ENCODE measurements at regions not wholly inside any gene's neighbourhood (a gene's known extent, or its start where the extent isn't known, plus 50 kb on each side); places are given as distances from the start of the nearest gene placed in this dataset.

- intact Hi-C loops (cut with DNase I) = no loop called here
- Histone ChIP-seq H3K4me1 (ENCODE audit: control insufficient read depth in 2 of 3, insufficient read depth in 2 of 3, low read depth in 1 of 3, low read length in 3 of 3) (peaks cover 2 to 16% (median 7%) of the 10 kb centered on the region in 3 donors), H3K9ac (ENCODE audit: low read length in 3 of 3) (peak overlapping the region in 1 of 3 donors; percentile 7), H3K36me3 (ENCODE audit: control insufficient read depth in 2 of 3, insufficient read depth in 3 of 3, low read length in 3 of 3) (no peaks in the 10 kb centered on the region), H3K27ac (ENCODE audit: low read depth in 2 of 2, low read length in 2 of 2) (peak overlapping the region; percentile 66 to 69), H3K27me3 (ENCODE audit: control insufficient read depth, insufficient read depth, low read length) (no peaks in the 10 kb centered on the region), H3K4me3 (ENCODE audit: low read length in 3 of 3) (peak overlapping the region in 1 of 3 donors; percentile 35), H3K9me3 (ENCODE audit: control insufficient read depth in 2 of 3, insufficient read depth in 1 of 3, low read length in 3 of 3) (no peaks in the 10 kb centered on the region)
- FAIRE-seq (no peak), DNase-seq (peak in 3 of 5 donors; percentile 27 to 56 (median 32))
- TF ChIP-seq, protein P1, sequence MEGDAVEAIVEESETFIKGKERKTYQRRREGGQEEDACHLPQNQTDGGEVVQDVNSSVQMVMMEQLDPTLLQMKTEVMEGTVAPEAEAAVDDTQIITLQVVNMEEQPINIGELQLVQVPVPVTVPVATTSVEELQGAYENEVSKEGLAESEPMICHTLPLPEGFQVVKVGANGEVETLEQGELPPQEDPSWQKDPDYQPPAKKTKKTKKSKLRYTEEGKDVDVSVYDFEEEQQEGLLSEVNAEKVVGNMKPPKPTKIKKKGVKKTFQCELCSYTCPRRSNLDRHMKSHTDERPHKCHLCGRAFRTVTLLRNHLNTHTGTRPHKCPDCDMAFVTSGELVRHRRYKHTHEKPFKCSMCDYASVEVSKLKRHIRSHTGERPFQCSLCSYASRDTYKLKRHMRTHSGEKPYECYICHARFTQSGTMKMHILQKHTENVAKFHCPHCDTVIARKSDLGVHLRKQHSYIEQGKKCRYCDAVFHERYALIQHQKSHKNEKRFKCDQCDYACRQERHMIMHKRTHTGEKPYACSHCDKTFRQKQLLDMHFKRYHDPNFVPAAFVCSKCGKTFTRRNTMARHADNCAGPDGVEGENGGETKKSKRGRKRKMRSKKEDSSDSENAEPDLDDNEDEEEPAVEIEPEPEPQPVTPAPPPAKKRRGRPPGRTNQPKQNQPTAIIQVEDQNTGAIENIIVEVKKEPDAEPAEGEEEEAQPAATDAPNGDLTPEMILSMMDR (IDR thresholded peaks at IDR 0.05; ENCODE audit: borderline replicate concordance, extremely low read depth, insufficient read depth) = no peak
These were observed 263.9 kb downstream of the MZT1 start for GRCh38 chr13:72463561-72463960.

DNA sequence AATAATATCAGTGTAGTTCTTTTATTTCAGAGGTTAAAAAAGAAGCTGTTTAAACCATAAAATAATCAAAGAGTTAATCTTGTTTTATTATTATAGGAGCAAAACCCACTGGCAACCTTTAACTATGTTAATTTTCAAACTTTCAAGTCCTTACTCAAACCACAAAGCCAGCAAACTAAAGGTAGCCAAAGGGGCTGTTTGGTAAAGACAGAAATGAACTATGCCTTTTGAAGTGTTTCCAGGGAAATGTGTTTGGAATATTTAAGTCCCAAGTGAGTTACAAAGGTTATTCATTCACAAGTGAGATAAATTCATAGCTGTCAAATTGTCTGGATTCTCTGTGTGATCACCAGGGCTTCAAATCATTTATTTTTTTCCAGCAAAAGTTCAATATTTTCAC lies 264.7 kb downstream of the MZT1 start:
- Histone ChIP-seq H3K9me3 (ENCODE audit: control insufficient read depth in 2 of 3, insufficient read depth in 1 of 3, low read length in 3 of 3) (no peaks in the 10 kb centered on the region), H3K27ac (ENCODE audit: low read depth in 2 of 2, low read length in 2 of 2) (peak overlapping the region in 1 of 2 donors; percentile 58), H3K4me1 (ENCODE audit: control insufficient read depth in 2 of 3, insufficient read depth in 2 of 3, low read depth in 1 of 3, low read length in 3 of 3) (peaks cover 3 to 19% (median 8%) of the 10 kb centered on the region in 3 donors), H3K4me3 (ENCODE audit: low read length in 3 of 3) (no peak overlapping the region), H3K9ac (ENCODE audit: low read length in 3 of 3) (no peak overlapping the region), H3K36me3 (ENCODE audit: control insufficient read depth in 2 of 3, insufficient read depth in 3 of 3, low read length in 3 of 3) (no peaks in the 10 kb centered on the region), H3K27me3 (ENCODE audit: control insufficient read depth, insufficient read depth, low read length) (no peaks in the 10 kb centered on the region)
- intact Hi-C loops (cut with DNase I) = no loop called here
- FAIRE-seq (peak; percentile 75), DNase-seq (peak in 2 of 5 donors; percentile 24 to 33)
- TF ChIP-seq, protein P1 (IDR thresholded peaks at IDR 0.05; ENCODE audit: borderline replicate concordance, extremely low read depth, insufficient read depth) = no peak

- FAIRE-seq = no peak
These were observed 265.3 kb downstream of the MZT1 start for GRCh38 chr13:72462166-72462565.

More at GRCh38 chr13:72462166-72462565, 265.3 kb downstream of the MZT1 start:
- H3K4me3 ChIP-seq (ENCODE audit: low read length in 3 of 3) = no peak overlapping the region
- peaks cover 3 to 19% (median 6%) of the 10 kb centered on the region in 3 donors for H3K4me1 ChIP-seq (ENCODE audit: control insufficient read depth in 2 of 3, insufficient read depth in 2 of 3, low read depth in 1 of 3, low read length in 3 of 3)
- TF ChIP-seq, protein P1 (IDR thresholded peaks at IDR 0.05; ENCODE audit: borderline replicate concordance, extremely low read depth, insufficient read depth) = no peak
- H3K36me3 ChIP-seq (ENCODE audit: control insufficient read depth in 2 of 3, insufficient read depth in 3 of 3, low read length in 3 of 3) = no peaks in the 10 kb centered on the region
- H3K9me3 ChIP-seq (ENCODE audit: control insufficient read depth in 2 of 3, insufficient read depth in 1 of 3, low read length in 3 of 3) = no peaks in the 10 kb centered on the region
- no peaks in the 10 kb centered on the region for H3K27me3 ChIP-seq (ENCODE audit: control insufficient read depth, insufficient read depth, low read length)
- DNase-seq = no peak
- H3K27ac ChIP-seq (ENCODE audit: low read depth in 2 of 2, low read length in 2 of 2) = peak overlapping the region in 1 of 2 donors; percentile 58
- intact Hi-C loops (cut with DNase I) = no loop called here
- H3K9ac ChIP-seq (ENCODE audit: low read length in 3 of 3) = no peak overlapping the region

Measured in kidney (tissue), 13 donors.